ENCODE measurements at regions not wholly inside any gene's neighbourhood (a gene's known extent, or its start where the extent isn't known, plus 50 kb on each side); places are given as distances from the start of the nearest gene placed in this dataset.

- Histone ChIP-seq H3K36me3 (replicated peaks in 1 of 2; ENCODE audit: control insufficient read depth in 1 of 2, insufficient read depth in 2 of 2, low read length in 2 of 2) (no peaks in the 10 kb centered on the region), H3K4me2 (ENCODE audit: low read depth, low read length) (no peak overlapping the region), H3K4me1 (ENCODE audit: insufficient read depth, low read length) (peaks cover 27% of the 10 kb centered on the region), H3K4me3 (replicated peaks in 1 of 3; ENCODE audit: insufficient read depth in 1 of 3, low read depth in 2 of 3, low read length in 3 of 3) (no peak overlapping the region), H3K9ac (ENCODE audit: insufficient read depth, low read depth, low read length) (no peak overlapping the region), H2AFZ (ENCODE audit: low read length) (no peak overlapping the region), H3K27ac (ENCODE audit: extremely low read length, insufficient read depth, low read length) (no peak overlapping the region), H3K9me3 (ENCODE audit: low read length) (peaks cover 6% of the 10 kb centered on the region), H3K79me2 (ENCODE audit: insufficient read depth, low read length) (no peaks in the 10 kb centered on the region), H3K27me3 (ENCODE audit: control insufficient read depth in 1 of 2, insufficient read depth in 2 of 2, low read length in 2 of 2) (peaks cover 0 to 12% of the 10 kb centered on the region in 2 experiments; a peak in 2 of 5 replicates), H4K20me1 (ENCODE audit: insufficient read depth, low read length) (no peaks in the 10 kb centered on the region)
- intact Hi-C loops (cut with micrococcal nuclease; ENCODE audit: unreplicated experiment) (no loop called here), in situ Hi-C loops (cut with HindIII; ENCODE audit: extremely low pct_ligation_motif_present, low pct_unique_long_range_greater_than_20kb) (no loop called here)
- ChIA-PET CTCF (ENCODE audit: low intra/inter-chr PET ratio, low total read pairs) (no interaction called here), POLR2A (interaction anchor here (2.3 kb wide), 1 partner anchor 60 kb away, joined by 5 read pairs; no protein-coding TSS in a partner anchor)
- WGBS (ENCODE audit: low lambda C conversion rate) = 34% methylated on average over 4 of the region's 5 CpGs
- DNase-seq (ENCODE audit: low spot score) = no peak
- no peak for FAIRE-seq
- no TSS peak for BruUV-seq (replicated peaks)
- no peak; the same call in 2 of the 3 replicates for ATAC-seq
- no peak for TF ChIP-seq GLI4 (CRISPR knock-in tag; IDR thresholded peaks at IDR 0.05; ENCODE audit: borderline replicate concordance)
- TF ChIP-seq ZHX1 (CRISPR knock-in tag; IDR thresholded peaks at IDR 0.05; ENCODE audit: low read depth) = no peak
- no peak for TF ChIP-seq ZNF75D (CRISPR knock-in tag; IDR thresholded peaks at IDR 0.05; ENCODE audit: borderline replicate concordance)
- no peak for TF ChIP-seq KMT2A (CRISPR knock-in tag; IDR thresholded peaks at IDR 0.05)
- TF ChIP-seq PLRG1 (conservative IDR thresholded peaks at IDR 0.05) = no peak
- no peak for TF ChIP-seq SALL2 (CRISPR knock-in tag; IDR thresholded peaks at IDR 0.05)
- TF ChIP-seq MIXL1 (CRISPR knock-in tag; IDR thresholded peaks at IDR 0.05) = no peak
- TF ChIP-seq KMT2B (CRISPR knock-in tag; IDR thresholded peaks at IDR 0.05) = no peak
- TF ChIP-seq KLF16 (CRISPR knock-in tag; IDR thresholded peaks at IDR 0.05) = no peak
- TF ChIP-seq ZNF761 (CRISPR knock-in tag; conservative IDR thresholded peaks at IDR 0.05) = no peak
- no peak for TF ChIP-seq E2F1 (CRISPR knock-in tag; IDR thresholded peaks at IDR 0.05)
- TF ChIP-seq ZNF883 (CRISPR knock-in tag; IDR thresholded peaks at IDR 0.05; ENCODE audit: not compliant biosample characterization) = no peak
Observed at GRCh38 chr2:120405759-120406099, 59.8 kb downstream of the INHBB start.
